ENCODE measurements at regions not wholly inside any gene's neighbourhood (a gene's known extent, or its start where the extent isn't known, plus 50 kb on each side); places are given as distances from the start of the nearest gene placed in this dataset.
A peak's percentile ranks its signal among the peaks of the same experiment; 100 is the strongest.

- WGBS, 2 donors, result 83 to 91% methylated on average over 2 of the region's 2 CpGs
- ATAC-seq, result no peak
Observed at GRCh38 chr21:16530656-16531055, 800.9 kb downstream of the USP25 start.

GRCh38 chr21:16532840-16533239, 803.1 kb downstream of the USP25 start:
- Histone ChIP-seq H3K36me3 (no peaks in the 10 kb centered on the region), H3K4me1 (peaks cover 0 to 25% (median 14%) of the 10 kb centered on the region in 9 donors), H3K27ac (peak overlapping the region in 7 of 10 donors; percentile 66 to 92 (median 86)), H3K9me3 (peaks cover 0 to 22% (median 0%) of the 10 kb centered on the region in 11 donors), H3K4me3 (no peak overlapping the region), H3K27me3 (no peaks in the 10 kb centered on the region)
- DNase-seq (no peak), ATAC-seq (no peak)
- intact Hi-C loops (cut with DNase I), result loop anchor here in 2 of 10 donors (10.0 kb wide), 3 partner anchors 52 to 108 kb away; no protein-coding TSS in a partner anchor
- no peak for TF ChIP-seq CTCF (IDR thresholded peaks at IDR 0.05)
- WGBS, 2 donors, result 53 to 68% methylated on average over 4 of the region's 4 CpGs

More at GRCh38 chr21:16530656-16531055, 800.9 kb downstream of the USP25 start:
- Histone ChIP-seq H3K27ac (no peak overlapping the region), H3K4me1 (peaks cover 0 to 21% (median 14%) of the 10 kb centered on the region in 9 donors), H3K36me3 (no peaks in the 10 kb centered on the region), H3K9me3 (peaks cover 0 to 34% (median 0%) of the 10 kb centered on the region in 11 donors), H3K4me3 (no peak overlapping the region), H3K27me3 (no peaks in the 10 kb centered on the region)
- intact Hi-C loops (cut with DNase I), result loop anchor here in 2 of 10 donors (10.0 kb wide), 3 partner anchors 54 to 106 kb away; no protein-coding TSS in a partner anchor
- TF ChIP-seq CTCF (IDR thresholded peaks at IDR 0.05), result no peak
- no peak for DNase-seq

GRCh38 chr21:16533692-16534407, 804.1 kb downstream of the USP25 start:
- H3K27me3 ChIP-seq, result no peaks in the 10 kb centered on the region
- peak in 1 of 2 donors; percentile 19 for DNase-seq
- H3K27ac ChIP-seq, result peak overlapping the region; percentile 66 to 92 (median 86)
- H3K4me1 ChIP-seq, result peaks cover 0 to 34% (median 15%) of the 10 kb centered on the region in 9 donors
- peak overlapping the region in 9 of 10 donors; percentile 12 to 63 (median 49) for H3K4me3 ChIP-seq
- peaks cover 0 to 22% (median 0%) of the 10 kb centered on the region in 11 donors for H3K9me3 ChIP-seq
- WGBS, 2 donors, result 24 to 42% methylated on average over 9 of the region's 9 CpGs
- no peak for TF ChIP-seq CTCF (IDR thresholded peaks at IDR 0.05)
- intact Hi-C loops (cut with DNase I), result loop anchor here in 5 of 10 donors (2.0 to 10.0 kb wide), 6 partner anchors 51 to 115 kb away; no protein-coding TSS in a partner anchor
- ATAC-seq, result peak in 5 of 8 donors; percentile 8 to 59 (median 21)
- no peaks in the 10 kb centered on the region for H3K36me3 ChIP-seq

GRCh38 chr21:16534408-16535101, 804.8 kb downstream of the USP25 start:
- intact Hi-C loops (cut with DNase I), result loop anchor here in 7 of 10 donors (2.0 to 10.0 kb wide), 10 partner anchors 50 to 117 kb away; no protein-coding TSS in a partner anchor
- peaks cover 0 to 2% (median 0%) of the 10 kb centered on the region in 9 donors for H3K36me3 ChIP-seq
- H3K9me3 ChIP-seq, result peaks cover 0 to 26% (median 0%) of the 10 kb centered on the region in 11 donors
- ATAC-seq (peak; percentile 66 to 83 (median 77)), DNase-seq (peak; percentile 63 to 80)
- peak overlapping the region in 9 of 10 donors; percentile 12 to 63 (median 49) for H3K4me3 ChIP-seq
- H3K27me3 ChIP-seq, result no peaks in the 10 kb centered on the region
- H3K4me1 ChIP-seq, result peaks cover 0 to 38% (median 17%) of the 10 kb centered on the region in 9 donors
- 7 to 11% methylated on average over 11 of the region's 11 CpGs for WGBS, 2 donors
- peak overlapping the region; percentile 66 to 92 (median 86) for H3K27ac ChIP-seq
- no peak for TF ChIP-seq CTCF (IDR thresholded peaks at IDR 0.05)
